Lower lobe of right lung (tissue), 2 donors: ENCODE measurements at regions not wholly inside any gene's neighbourhood (a gene's known extent, or its start where the extent isn't known, plus 50 kb on each side); places are given as distances from the start of the nearest gene placed in this dataset.
"Not testable (repeated sequence)": the region's sequence is repeated elsewhere in the genome, so short reads cannot be mapped to it uniquely, and the experiment has no call there.

Experiments used
- ATAC-seq, 2 donors: fragments of 200-7000 bp; cut with Tn5 transposase; one replicate each; pipeline ENCODE4 v1.9.1; 2020 to 2022; ENCODE audit warnings: mild to moderate bottlenecking in 2 of 2, moderate library complexity in 2 of 2
- DNase-seq: peaks from one replicate; pipeline ENCODE4 v3.0.0-alpha.2; 2020
- H3K27ac ChIP-seq: fragments of 200-600 bp; one replicate; pipeline ENCODE4 v1.8.0; 2022
- H3K27me3 ChIP-seq: fragments of 200-600 bp; one replicate; pipeline ENCODE4 v1.8.0; 2022; ENCODE audit warnings: low read depth
- H3K36me3 ChIP-seq: fragments of 200-600 bp; one replicate; pipeline ENCODE4 v1.8.0; 2022; ENCODE audit warnings: mild to moderate bottlenecking
- H3K4me1 ChIP-seq: fragments of 200-600 bp; one replicate; pipeline ENCODE4 v1.8.0; 2022
- H3K4me3 ChIP-seq: fragments of 200-600 bp; one replicate; pipeline ENCODE4 v1.8.0; 2022; ENCODE audit warnings: mild to moderate bottlenecking
- H3K9me3 ChIP-seq: fragments of 200-600 bp; one replicate; pipeline ENCODE4 v1.8.0; 2022
- intact Hi-C: fragments of 100-400 bp; cut with DNase I; formaldehyde crosslinking; loops from one replicate; pipeline ENCODE4 v1.11.0; 2022
- TF ChIP-seq, protein P1 (sequence below): fragments of 200-600 bp; IDR thresholded peaks from one replicate; pipeline ENCODE4 v1.8.0; 2022; ENCODE audit warnings: antibody characterized with exemption, mild to moderate bottlenecking
- donor health status: DM: no; HTN: yes; CAD: no; lungs with severe emphysema.

- DNase-seq: no peak
- Histone ChIP-seq H3K36me3 (no peaks in the 10 kb centered on the region), H3K27ac (no peak overlapping the region), H3K27me3 (no peaks in the 10 kb centered on the region), H3K4me1 (no peaks in the 10 kb centered on the region), H3K9me3 (no peaks in the 10 kb centered on the region), H3K4me3 (no peak overlapping the region)
- intact Hi-C loops: no loop called here
- ATAC-seq: no peak
- TF ChIP-seq, protein P1, sequence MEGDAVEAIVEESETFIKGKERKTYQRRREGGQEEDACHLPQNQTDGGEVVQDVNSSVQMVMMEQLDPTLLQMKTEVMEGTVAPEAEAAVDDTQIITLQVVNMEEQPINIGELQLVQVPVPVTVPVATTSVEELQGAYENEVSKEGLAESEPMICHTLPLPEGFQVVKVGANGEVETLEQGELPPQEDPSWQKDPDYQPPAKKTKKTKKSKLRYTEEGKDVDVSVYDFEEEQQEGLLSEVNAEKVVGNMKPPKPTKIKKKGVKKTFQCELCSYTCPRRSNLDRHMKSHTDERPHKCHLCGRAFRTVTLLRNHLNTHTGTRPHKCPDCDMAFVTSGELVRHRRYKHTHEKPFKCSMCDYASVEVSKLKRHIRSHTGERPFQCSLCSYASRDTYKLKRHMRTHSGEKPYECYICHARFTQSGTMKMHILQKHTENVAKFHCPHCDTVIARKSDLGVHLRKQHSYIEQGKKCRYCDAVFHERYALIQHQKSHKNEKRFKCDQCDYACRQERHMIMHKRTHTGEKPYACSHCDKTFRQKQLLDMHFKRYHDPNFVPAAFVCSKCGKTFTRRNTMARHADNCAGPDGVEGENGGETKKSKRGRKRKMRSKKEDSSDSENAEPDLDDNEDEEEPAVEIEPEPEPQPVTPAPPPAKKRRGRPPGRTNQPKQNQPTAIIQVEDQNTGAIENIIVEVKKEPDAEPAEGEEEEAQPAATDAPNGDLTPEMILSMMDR: no peak
Observed at GRCh38 chr2:35820391-35820790, 535.2 kb upstream of the CRIM1 start.

DNA sequence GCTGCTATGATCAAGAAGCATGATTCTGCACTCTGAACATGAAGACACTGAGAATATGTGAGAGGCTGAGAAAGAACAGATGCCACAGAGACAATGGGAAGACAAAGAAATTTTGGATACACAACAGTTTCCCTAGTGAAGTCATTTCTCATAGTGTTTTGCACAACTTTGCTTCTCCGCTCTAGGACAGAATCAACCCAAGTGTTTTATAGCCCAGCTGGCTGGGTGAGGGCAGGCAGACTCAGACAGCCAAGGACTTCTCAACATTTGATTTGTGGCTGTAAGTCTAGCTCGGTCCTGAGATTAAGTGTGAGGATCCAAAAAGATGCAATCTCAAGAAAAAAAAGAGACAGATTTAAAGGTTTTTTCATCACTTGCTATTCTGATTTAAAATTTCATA, 536.5 kb upstream of the CRIM1 start:
- DNase-seq: no peak
- Histone ChIP-seq H3K27me3 (no peaks in the 10 kb centered on the region), H3K27ac (no peak overlapping the region), H3K4me1 (no peaks in the 10 kb centered on the region), H3K36me3 (no peaks in the 10 kb centered on the region), H3K9me3 (no peaks in the 10 kb centered on the region), H3K4me3 (no peak overlapping the region)
- TF ChIP-seq, protein P1: no peak
- intact Hi-C loops: no loop called here
- ATAC-seq: no peak

- DNase-seq, H3K9me3 ChIP-seq, H3K4me3 ChIP-seq, H3K27ac ChIP-seq, H3K36me3 ChIP-seq, H3K27me3 ChIP-seq, intact Hi-C loops, H3K4me1 ChIP-seq, ATAC-seq: not testable (repeated sequence)
Observed at GRCh38 chr2:35818359-35818758, 537.2 kb upstream of the CRIM1 start.

DNA sequence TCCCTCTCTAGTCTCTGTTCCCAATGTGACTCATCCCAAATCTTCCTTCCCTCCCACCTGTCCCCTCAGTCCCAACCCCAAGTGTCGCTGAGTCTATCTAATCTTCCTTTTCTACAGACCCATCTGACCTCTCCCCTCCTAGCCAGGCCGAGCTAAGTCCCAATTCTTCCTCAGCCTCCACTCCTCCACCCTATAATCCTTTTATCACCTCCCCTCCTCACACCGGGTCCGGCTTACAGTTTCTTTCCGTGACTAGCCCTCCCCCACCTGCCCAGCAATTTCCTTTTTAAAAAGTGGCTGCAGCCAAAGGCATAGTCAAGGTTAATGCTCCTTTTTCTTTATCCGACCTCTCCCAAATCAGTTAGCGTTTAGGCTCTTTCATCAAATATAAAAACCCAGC, 541.0 kb upstream of the CRIM1 start:
- ATAC-seq, H3K9me3 ChIP-seq, H3K36me3 ChIP-seq, H3K27me3 ChIP-seq, intact Hi-C loops, DNase-seq, H3K27ac ChIP-seq, H3K4me1 ChIP-seq, H3K4me3 ChIP-seq: not testable (repeated sequence)

- intact Hi-C loops: no loop called here
- TF ChIP-seq, protein P1: no peak
Observed at GRCh38 chr2:35803126-35803525, 552.5 kb upstream of the CRIM1 start.

DNA sequence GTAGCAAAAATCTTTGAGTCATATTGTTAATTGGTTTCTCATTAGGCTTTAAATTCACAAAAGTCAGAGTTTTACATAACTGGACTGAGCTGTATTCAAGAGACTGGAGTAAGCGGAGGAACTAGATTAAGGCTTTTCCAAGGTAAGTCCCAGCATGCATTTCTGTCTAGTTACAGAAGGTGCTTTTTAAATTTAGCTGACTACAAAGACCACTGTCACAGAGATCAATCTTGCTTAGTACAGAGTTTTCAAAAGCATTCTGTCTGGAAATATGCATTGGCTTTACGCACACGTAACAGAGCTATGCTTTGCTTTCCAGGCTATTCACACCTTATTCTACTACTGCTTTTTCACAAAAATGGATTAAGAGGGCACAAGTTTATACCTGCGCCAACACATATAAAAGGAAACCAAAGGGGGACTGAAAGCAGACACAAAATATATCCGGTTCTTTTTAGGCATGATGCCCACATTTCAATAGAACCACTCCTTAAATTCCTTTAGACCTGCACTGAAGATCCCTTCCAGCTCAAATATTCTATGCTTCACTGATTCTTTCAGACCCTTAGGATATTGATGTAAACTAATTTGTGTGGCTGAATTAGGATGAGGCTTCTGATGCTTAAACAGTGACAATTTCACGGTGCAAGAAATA, 560.7 kb upstream of the CRIM1 start:
- TF ChIP-seq, protein P1: no peak
- Histone ChIP-seq H3K27ac (no peak overlapping the region), H3K36me3 (no peaks in the 10 kb centered on the region), H3K27me3 (no peaks in the 10 kb centered on the region), H3K4me3 (no peak overlapping the region), H3K4me1 (no peaks in the 10 kb centered on the region), H3K9me3 (no peaks in the 10 kb centered on the region)
- DNase-seq (no peak), ATAC-seq (no peak)
- intact Hi-C loops: no loop called here

More at GRCh38 chr2:35803126-35803525, 552.5 kb upstream of the CRIM1 start:
- ATAC-seq (no peak), DNase-seq (no peak)
- Histone ChIP-seq H3K4me3 (no peak overlapping the region), H3K27ac (no peak overlapping the region), H3K4me1 (no peaks in the 10 kb centered on the region), H3K27me3 (no peaks in the 10 kb centered on the region), H3K36me3 (no peaks in the 10 kb centered on the region), H3K9me3 (no peaks in the 10 kb centered on the region)

DNA sequence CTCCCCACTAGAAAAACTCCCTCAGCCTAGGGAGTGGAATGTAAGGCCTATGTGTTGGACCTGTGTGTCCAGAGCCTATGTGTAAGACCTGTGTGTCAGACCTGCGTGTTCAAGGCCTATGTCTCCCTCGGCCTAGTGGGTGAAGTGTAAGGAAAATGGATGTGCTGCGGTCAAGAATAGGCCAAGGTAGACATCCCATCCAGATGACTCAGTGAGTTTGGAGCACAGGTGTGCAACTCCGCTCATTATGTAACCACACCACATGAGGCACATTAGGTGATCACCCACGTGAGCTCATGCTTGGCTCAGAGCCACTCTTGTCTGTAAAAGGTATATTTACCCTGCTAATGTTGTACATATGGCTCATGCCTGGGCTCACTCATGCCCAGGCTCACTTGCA, 565.3 kb upstream of the CRIM1 start:
- no peaks in the 10 kb centered on the region for H3K27me3 ChIP-seq
- H3K4me1 ChIP-seq: no peaks in the 10 kb centered on the region
- H3K36me3 ChIP-seq: no peaks in the 10 kb centered on the region
- DNase-seq: no peak
- no peak overlapping the region for H3K27ac ChIP-seq
- H3K9me3 ChIP-seq: no peaks in the 10 kb centered on the region
- intact Hi-C loops: no loop called here
- ATAC-seq: peak in 1 of 2 donors; percentile 40
- TF ChIP-seq, protein P1: no peak
- no peak overlapping the region for H3K4me3 ChIP-seq
